Upper lobe of right lung (tissue), 1 donor: ENCODE measurements at regions not wholly inside any gene's neighbourhood (a gene's known extent, or its start where the extent isn't known, plus 50 kb on each side); places are given as distances from the start of the nearest gene placed in this dataset.

ENCODE experiments used
- ATAC-seq: fragments of 200-7000 bp; cut with Tn5 transposase; one replicate; pipeline ENCODE4 v1.9.1; 2020; ENCODE audit warnings: mild to moderate bottlenecking, moderate library complexity
- DNase-seq: peaks from one replicate; pipeline ENCODE4 v3.0.0-alpha.2; 2020
- H3K27ac ChIP-seq: fragments of 200-600 bp; one replicate; pipeline ENCODE4 v1.8.0; 2022
- H3K27me3 ChIP-seq: fragments of 200-600 bp; one replicate; pipeline ENCODE4 v1.8.0; 2022; ENCODE audit warnings: mild to moderate bottlenecking
- H3K36me3 ChIP-seq: fragments of 200-600 bp; one replicate; pipeline ENCODE4 v1.8.0; 2022
- H3K4me1 ChIP-seq: fragments of 200-600 bp; one replicate; pipeline ENCODE4 v1.8.0; 2022
- H3K4me3 ChIP-seq: fragments of 200-600 bp; one replicate; pipeline ENCODE4 v1.8.0; 2022; ENCODE audit warnings: mild to moderate bottlenecking
- H3K9me3 ChIP-seq: fragments of 200-600 bp; one replicate; pipeline ENCODE4 v1.8.0; 2022
- CTCF ChIP-seq: fragments of 200-600 bp; IDR thresholded peaks from one replicate; pipeline ENCODE4 v1.8.0; 2022; ENCODE audit warnings: antibody characterized with exemption
- intact Hi-C: fragments of 100-400 bp; cut with DNase I; formaldehyde crosslinking; loops from one replicate; pipeline ENCODE4 v1.11.0; 2022
- donor health status: DM: no; HTN: yes; CAD: no; lungs with severe emphysema.

GRCh38 chr4:15144249-15144966 is 142.1 kb downstream of the CPEB2 start:
- Histone ChIP-seq H3K27ac (no peak overlapping the region), H3K9me3 (no peaks in the 10 kb centered on the region), H3K27me3 (no peaks in the 10 kb centered on the region), H3K4me3 (no peak overlapping the region), H3K36me3 (no peaks in the 10 kb centered on the region), H3K4me1 (no peaks in the 10 kb centered on the region)
- DNase-seq (no peak), ATAC-seq (no peak)
- intact Hi-C loops: no loop called here
- no peak for TF ChIP-seq CTCF

GRCh38 chr4:15144967-15145295 is 142.7 kb downstream of the CPEB2 start:
- no peaks in the 10 kb centered on the region for H3K36me3 ChIP-seq
- H3K4me1 ChIP-seq: peaks cover 5% of the 10 kb centered on the region
- no peak for TF ChIP-seq CTCF
- H3K9me3 ChIP-seq: no peaks in the 10 kb centered on the region
- intact Hi-C loops: no loop called here
- ATAC-seq: no peak
- H3K27ac ChIP-seq: no peak overlapping the region
- H3K27me3 ChIP-seq: no peaks in the 10 kb centered on the region
- no peak overlapping the region for H3K4me3 ChIP-seq
- DNase-seq: no peak

GRCh38 chr4:15145709-15146108 is 143.4 kb downstream of the CPEB2 start:
- no peak overlapping the region for H3K27ac ChIP-seq
- H3K4me3 ChIP-seq: no peak overlapping the region
- no peaks in the 10 kb centered on the region for H3K27me3 ChIP-seq
- peaks cover 8% of the 10 kb centered on the region for H3K4me1 ChIP-seq
- intact Hi-C loops: no loop called here
- TF ChIP-seq CTCF: no peak
- ATAC-seq (no peak), DNase-seq (no peak)
- H3K36me3 ChIP-seq: no peaks in the 10 kb centered on the region
- H3K9me3 ChIP-seq: no peaks in the 10 kb centered on the region

GRCh38 chr4:15147714-15148113 is 145.4 kb downstream of the CPEB2 start:
- TF ChIP-seq CTCF: no peak
- DNase-seq (no peak), ATAC-seq (no peak)
- intact Hi-C loops: no loop called here
- no peaks in the 10 kb centered on the region for H3K27me3 ChIP-seq
- no peaks in the 10 kb centered on the region for H3K9me3 ChIP-seq
- H3K36me3 ChIP-seq: no peaks in the 10 kb centered on the region
- H3K4me3 ChIP-seq: no peak overlapping the region
- H3K27ac ChIP-seq: no peak overlapping the region
- H3K4me1 ChIP-seq: peaks cover 8% of the 10 kb centered on the region

- no peak overlapping the region for H3K4me3 ChIP-seq
- ATAC-seq: no peak
- no peaks in the 10 kb centered on the region for H3K36me3 ChIP-seq
- H3K27me3 ChIP-seq: no peaks in the 10 kb centered on the region
- no peak overlapping the region for H3K27ac ChIP-seq
- peaks cover 8% of the 10 kb centered on the region for H3K4me1 ChIP-seq
- H3K9me3 ChIP-seq: no peaks in the 10 kb centered on the region
- intact Hi-C loops: no loop called here
- no peak for TF ChIP-seq CTCF
- DNase-seq: no peak
Measured at GRCh38 chr4:15148199-15148598, 145.9 kb downstream of the CPEB2 start.

GRCh38 chr4:15148691-15149090 is 146.4 kb downstream of the CPEB2 start:
- no peaks in the 10 kb centered on the region for H3K27me3 ChIP-seq

More at GRCh38 chr4:15148691-15149090, 146.4 kb downstream of the CPEB2 start:
- no peaks in the 10 kb centered on the region for H3K9me3 ChIP-seq
- intact Hi-C loops: no loop called here
- ATAC-seq (no peak), DNase-seq (no peak)
- TF ChIP-seq CTCF: no peak
- H3K27ac ChIP-seq: no peak overlapping the region
- H3K4me3 ChIP-seq: no peak overlapping the region
- H3K36me3 ChIP-seq: no peaks in the 10 kb centered on the region
- H3K4me1 ChIP-seq: peaks cover 8% of the 10 kb centered on the region
